ENCODE measurements at regions not wholly inside any gene's neighbourhood (a gene's known extent, or its start where the extent isn't known, plus 50 kb on each side); places are given as distances from the start of the nearest gene placed in this dataset.
"Not testable (repeated sequence)": the region's sequence is repeated elsewhere in the genome, so short reads cannot be mapped to it uniquely, and the experiment has no call there.

DNA sequence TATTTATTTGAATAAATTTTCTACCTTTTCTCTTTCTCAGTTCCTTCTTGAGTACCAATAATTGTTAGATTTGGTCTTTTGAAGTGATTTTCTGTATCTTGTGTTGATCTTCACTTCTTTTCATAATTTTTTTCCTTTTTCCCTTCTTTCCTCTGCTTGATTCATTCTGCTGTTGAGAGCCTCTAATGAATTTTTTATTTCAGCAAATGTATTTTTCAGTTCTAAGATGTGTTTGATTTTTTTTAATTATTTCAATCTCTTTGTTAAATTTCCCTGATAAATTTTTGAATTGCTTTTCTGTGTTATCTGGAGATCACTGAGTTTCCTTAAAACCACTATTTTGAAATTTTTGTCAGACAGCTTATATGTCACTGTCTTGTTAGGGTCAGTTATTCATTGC, 155.4 kb upstream of the IL15 start:
- FAIRE-seq (no peak), DNase-seq (ENCODE audit: insufficient read length, low spot score) (no peak)
- no peak for TF ChIP-seq POLR2A (IDR thresholded peaks at IDR 0.05; ENCODE audit: low read depth, low read length)

- DNase-seq (ENCODE audit: insufficient read length, low spot score); FAIRE-seq: not testable (repeated sequence)
These were observed 152.1 kb upstream of the IL15 start for GRCh38 chr4:141484298-141484697.

DNA sequence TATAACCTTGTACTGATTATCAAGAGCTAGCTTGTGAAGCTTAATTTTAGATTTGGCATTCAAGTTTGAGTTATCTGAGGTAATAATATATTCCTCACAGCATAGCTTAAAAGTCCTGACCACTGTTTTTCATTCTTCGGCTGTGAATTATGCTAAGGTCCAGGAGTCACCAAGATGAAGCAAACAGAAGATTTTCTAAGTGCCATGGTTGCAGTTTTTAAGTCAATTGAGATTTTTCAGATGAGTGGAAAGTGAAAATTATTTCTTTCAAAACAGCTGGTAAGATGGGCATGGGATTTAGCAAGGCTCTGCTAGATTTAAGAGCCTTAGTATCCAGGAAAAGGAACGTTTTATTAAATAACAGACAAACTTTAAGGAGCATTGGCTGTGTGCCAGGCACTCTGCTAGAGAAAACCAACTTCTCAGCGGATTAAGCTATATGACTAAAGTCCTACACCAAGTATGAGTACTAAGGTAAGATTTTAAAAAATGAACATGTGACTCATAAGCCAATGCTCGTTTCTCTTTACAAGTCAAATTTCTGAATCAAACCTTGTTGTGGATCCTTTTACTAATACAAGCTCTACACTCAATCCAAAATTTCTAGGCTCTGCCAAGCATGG, 149.9 kb upstream of the IL15 start:
- TF ChIP-seq POLR2A (IDR thresholded peaks at IDR 0.05; ENCODE audit: low read depth, low read length), result no peak
- FAIRE-seq, result no peak
- peak; percentile 2 for DNase-seq (ENCODE audit: insufficient read length, low spot score)

DNA sequence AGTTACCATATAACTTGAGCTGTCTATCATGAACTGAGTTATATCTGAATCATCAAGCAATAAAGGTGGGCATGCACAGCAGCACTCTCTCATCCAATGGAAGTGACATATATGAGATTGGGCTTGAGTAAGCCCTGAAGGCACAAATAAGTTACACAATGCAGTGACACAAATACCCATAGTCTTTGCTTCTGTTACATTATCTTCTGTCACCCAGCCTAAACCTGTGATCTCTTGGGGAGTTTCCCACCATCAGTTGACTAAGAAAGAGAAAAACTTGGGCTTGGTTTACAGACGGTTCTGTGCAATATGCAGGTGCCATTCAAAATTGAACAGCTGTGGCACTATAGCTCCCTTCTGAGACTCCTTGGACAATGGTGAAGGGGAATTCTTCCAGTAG, 138.8 kb upstream of the IL15 start:
- DNase-seq (ENCODE audit: insufficient read length, low spot score) (no peak), FAIRE-seq (no peak)
- TF ChIP-seq POLR2A (IDR thresholded peaks at IDR 0.05; ENCODE audit: low read depth, low read length), result no peak

- DNase-seq (ENCODE audit: insufficient read length, low spot score), result no peak
- FAIRE-seq, result no peak
- TF ChIP-seq POLR2A (IDR thresholded peaks at IDR 0.05; ENCODE audit: low read depth, low read length), result no peak
These were observed 137.0 kb upstream of the IL15 start for GRCh38 chr4:141499261-141499853.

DNA sequence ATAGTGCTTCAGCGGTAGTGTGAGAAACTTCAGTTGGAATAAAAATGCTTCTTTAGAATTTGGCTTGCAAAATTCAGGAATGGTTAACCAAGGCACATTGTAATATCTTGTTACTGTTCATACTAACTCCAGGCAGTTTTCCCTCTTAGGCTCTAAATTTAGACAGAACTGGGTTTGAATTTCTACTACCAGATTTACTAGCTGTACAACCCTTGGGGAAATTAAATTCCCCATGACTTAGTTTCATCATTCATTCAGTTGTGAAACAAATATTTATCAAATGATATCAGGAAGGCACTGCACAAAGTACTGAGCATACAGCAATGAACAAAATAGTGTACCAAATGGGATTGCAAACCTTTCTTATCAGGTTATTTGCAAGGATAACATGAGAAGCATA, 135.0 kb upstream of the IL15 start:
- no peak for TF ChIP-seq POLR2A (IDR thresholded peaks at IDR 0.05; ENCODE audit: low read depth, low read length)
- FAIRE-seq (no peak), DNase-seq (ENCODE audit: insufficient read length, low spot score) (no peak)

DNA sequence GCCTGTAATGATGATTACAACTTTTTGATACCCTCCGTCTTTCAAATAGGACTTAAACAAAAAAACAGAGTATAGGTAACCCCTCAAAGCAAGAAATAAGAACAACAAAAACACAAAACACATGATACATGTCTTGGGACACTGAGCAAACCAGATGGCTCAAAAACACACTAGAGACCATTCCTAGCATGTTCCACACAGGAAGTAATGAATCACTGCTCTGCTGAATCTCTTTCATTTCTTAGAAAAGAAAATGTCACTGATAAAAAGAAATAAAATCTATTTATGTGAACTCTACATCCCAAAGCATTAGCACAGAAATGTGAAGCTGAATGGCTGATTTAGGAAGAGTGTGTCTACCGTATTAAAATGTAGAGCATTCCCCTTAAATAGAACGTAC, 134.5 kb upstream of the IL15 start:
- DNase-seq (ENCODE audit: insufficient read length, low spot score), result no peak
- no peak for FAIRE-seq
- TF ChIP-seq POLR2A (IDR thresholded peaks at IDR 0.05; ENCODE audit: low read depth, low read length), result no peak

DNA sequence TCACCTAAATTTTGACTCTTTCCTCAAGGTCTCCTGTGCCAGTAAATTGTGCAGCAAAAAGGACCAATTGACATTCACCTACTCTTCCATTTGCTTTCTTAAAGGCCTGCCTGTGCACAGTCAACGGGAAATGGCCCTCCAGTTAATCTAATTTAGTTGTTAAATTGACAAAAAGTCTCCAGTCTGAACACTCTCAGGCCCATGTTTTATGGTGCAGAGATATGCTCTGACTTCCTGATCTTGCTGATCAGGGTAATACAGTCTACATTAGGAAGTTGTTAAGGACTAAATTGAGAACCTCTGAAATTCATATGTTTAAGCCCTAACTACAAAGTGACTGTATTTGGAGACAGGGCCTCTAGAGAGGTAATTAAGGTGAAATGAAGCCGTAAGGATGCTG, 133.6 kb upstream of the IL15 start:
- no peak for TF ChIP-seq POLR2A (IDR thresholded peaks at IDR 0.05; ENCODE audit: low read depth, low read length)
- FAIRE-seq (no peak), DNase-seq (ENCODE audit: insufficient read length, low spot score) (no peak)

DNA sequence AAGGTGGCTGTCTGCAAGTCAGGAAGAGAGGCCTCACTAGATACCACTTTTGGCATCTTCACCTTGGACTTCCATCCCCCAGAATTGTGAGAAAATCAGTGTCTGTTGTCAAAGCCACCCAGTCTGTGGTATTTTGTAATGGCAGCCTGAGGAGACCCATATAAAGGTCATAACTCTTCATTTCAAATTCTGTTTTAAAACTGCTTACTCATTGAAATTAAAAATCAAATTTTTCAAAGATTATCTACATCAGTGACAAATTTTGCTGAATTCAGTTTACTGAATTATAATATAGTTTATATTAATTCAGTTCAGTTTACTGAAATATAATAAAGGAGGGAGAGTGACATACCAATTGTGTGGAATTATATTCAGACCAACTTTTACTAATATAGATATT, 133.1 kb upstream of the IL15 start:
- no peak for TF ChIP-seq POLR2A (IDR thresholded peaks at IDR 0.05; ENCODE audit: low read depth, low read length)
- DNase-seq (ENCODE audit: insufficient read length, low spot score) (no peak), FAIRE-seq (no peak)

DNA sequence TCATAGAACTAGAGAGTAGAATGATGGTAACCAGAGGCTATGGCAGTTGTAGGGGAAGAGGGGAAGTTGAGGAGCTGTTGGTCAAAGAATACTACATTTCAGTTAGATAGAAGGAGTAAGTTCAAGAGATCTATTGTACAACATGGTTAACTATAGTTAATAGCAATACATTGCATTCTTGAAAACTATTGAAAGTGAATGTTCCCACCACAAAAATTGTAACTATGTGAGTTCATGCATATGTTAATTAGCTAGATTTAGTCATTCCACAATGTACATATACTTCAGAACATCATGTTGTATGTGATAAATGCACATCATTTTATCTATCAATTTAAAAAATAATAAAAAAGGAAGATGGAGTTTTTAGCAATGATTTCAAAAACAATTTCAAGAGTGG, 125.3 kb upstream of the IL15 start:
- TF ChIP-seq POLR2A (IDR thresholded peaks at IDR 0.05; ENCODE audit: low read depth, low read length), result no peak
- no peak for DNase-seq (ENCODE audit: insufficient read length, low spot score)
- no peak for FAIRE-seq

GRCh38 chr4:141513866-141514265, 122.5 kb upstream of the IL15 start:
- FAIRE-seq (no peak), DNase-seq (ENCODE audit: insufficient read length, low spot score) (no peak)
- TF ChIP-seq POLR2A (IDR thresholded peaks at IDR 0.05; ENCODE audit: low read depth, low read length), result no peak

DNA sequence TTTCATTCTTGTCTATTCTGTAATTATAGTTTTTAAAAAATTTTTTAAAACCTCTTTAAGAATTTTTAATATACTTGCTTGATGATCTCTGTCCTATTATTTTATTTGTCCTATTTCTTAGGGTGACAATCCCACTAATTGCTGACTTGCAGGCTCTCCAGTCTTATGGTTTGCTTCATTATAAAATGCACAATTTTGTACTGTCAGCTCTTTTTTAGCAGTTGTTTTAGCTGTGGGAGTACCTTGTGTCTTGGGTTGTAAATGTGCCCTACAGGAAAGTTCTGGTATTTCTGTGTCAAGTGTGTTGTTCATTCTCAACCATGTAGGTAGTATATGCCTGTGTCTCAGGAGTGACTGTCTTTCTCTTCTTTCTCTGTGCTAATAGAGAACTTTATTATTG, 118.2 kb upstream of the IL15 start:
- DNase-seq (ENCODE audit: insufficient read length, low spot score) (no peak), FAIRE-seq (no peak)
- no peak for TF ChIP-seq POLR2A (IDR thresholded peaks at IDR 0.05; ENCODE audit: low read depth, low read length)

- TF ChIP-seq POLR2A (IDR thresholded peaks at IDR 0.05; ENCODE audit: low read depth, low read length), result no peak
- no peak for FAIRE-seq
- no peak for DNase-seq (ENCODE audit: insufficient read length, low spot score)
These were observed 112.3 kb upstream of the IL15 start for GRCh38 chr4:141524116-141524515.

- no peak for DNase-seq (ENCODE audit: insufficient read length, low spot score)
- no peak for FAIRE-seq
- TF ChIP-seq POLR2A (IDR thresholded peaks at IDR 0.05; ENCODE audit: low read depth, low read length), result no peak
These were observed 111.5 kb upstream of the IL15 start for GRCh38 chr4:141524841-141525240.

- FAIRE-seq (no peak), DNase-seq (ENCODE audit: insufficient read length, low spot score) (no peak)
- TF ChIP-seq POLR2A (IDR thresholded peaks at IDR 0.05; ENCODE audit: low read depth, low read length), result no peak
These were observed 105.8 kb upstream of the IL15 start for GRCh38 chr4:141530627-141531026.

GRCh38 chr4:141534985-141535384, 101.4 kb upstream of the IL15 start:
- no peak for FAIRE-seq
- no peak for DNase-seq (ENCODE audit: insufficient read length, low spot score)
- TF ChIP-seq POLR2A (IDR thresholded peaks at IDR 0.05; ENCODE audit: low read depth, low read length), result no peak
